ENCODE measurements at regions not wholly inside any gene's neighbourhood (a gene's known extent, or its start where the extent isn't known, plus 50 kb on each side); places are given as distances from the start of the nearest gene placed in this dataset.
"Not testable (repeated sequence)": the region's sequence is repeated elsewhere in the genome, so short reads cannot be mapped to it uniquely, and the experiment has no call there.

- CTCF ChIA-PET = no interaction called here
- H3K4me3 Mint-ChIP-seq = no peak overlapping the region
Measured at GRCh38 chr2:195438692-195439091, 218.3 kb upstream of the SLC39A10 start.

GRCh38 chr2:195437521-195437920, 219.5 kb upstream of the SLC39A10 start:
- Mint-ChIP-seq H3K9me3 (peaks cover 7 to 27% (median 19%) of the 10 kb centered on the region in 3 donors), H3K27ac (no peak overlapping the region), H3K4me3 (no peak overlapping the region), H3K4me1 (no peaks in the 10 kb centered on the region), H3K36me3 (peaks cover 18% of the 10 kb centered on the region), H3K27me3 (no peaks in the 10 kb centered on the region)
- no peaks in the 10 kb centered on the region for H3K36me3 ChIP-seq (ENCODE audit: control insufficient read depth in 2 of 2, extremely low read depth in 1 of 2, insufficient read depth in 1 of 2, low read length in 1 of 2)
- H3K27me3 ChIP-seq (replicated peaks in 1 of 2; ENCODE audit: control insufficient read depth in 2 of 2, extremely low read depth in 1 of 2, insufficient read depth in 2 of 2, low read length in 1 of 2) = peaks cover 0 to 8% of the 10 kb centered on the region in 2 experiments
- POLR2A ChIA-PET = interaction anchor here in 1 of 2 donors (0.7 kb wide), 1 partner anchor 47 kb away, joined by 7 read pairs; no protein-coding TSS in a partner anchor
- CTCF ChIA-PET = no interaction called here
- no peaks in the 10 kb centered on the region for H3K4me1 ChIP-seq (ENCODE audit: control insufficient read depth in 1 of 2, extremely low read depth in 1 of 2, insufficient read depth in 2 of 2, low read length in 2 of 2)
- 98% methylated on average over 13 of the region's 18 CpGs for WGBS (ENCODE audit: insufficient coverage)
- no peak overlapping the region for H3K27ac ChIP-seq (ENCODE audit: low read length)
- H3K4me3 ChIP-seq (ENCODE audit: control insufficient read depth in 1 of 2, extremely low read depth in 1 of 2, low read length in 1 of 2) = no peak overlapping the region
- ATAC-seq (replicated peaks in 1 of 4) = no peak
- DNase-seq = no peak
- peaks cover 4% of the 10 kb centered on the region for H3K9me3 ChIP-seq

More at GRCh38 chr2:195438692-195439091, 218.3 kb upstream of the SLC39A10 start:
- Mint-ChIP-seq H3K27ac (no peak overlapping the region), H3K27me3 (no peaks in the 10 kb centered on the region), H3K4me1 (no peaks in the 10 kb centered on the region), H3K36me3 (peaks cover 22% of the 10 kb centered on the region), H3K9me3 (peaks cover 13 to 30% (median 24%) of the 10 kb centered on the region in 3 donors)
- 96% methylated on average over 4 of the region's 7 CpGs for WGBS (ENCODE audit: insufficient coverage)
- Histone ChIP-seq H3K27ac (ENCODE audit: low read length) (no peak overlapping the region), H3K4me3 (ENCODE audit: control insufficient read depth in 1 of 2, extremely low read depth in 1 of 2, low read length in 1 of 2) (no peak overlapping the region), H3K27me3 (replicated peaks in 1 of 2; ENCODE audit: control insufficient read depth in 2 of 2, extremely low read depth in 1 of 2, insufficient read depth in 2 of 2, low read length in 1 of 2) (peaks cover 0 to 8% of the 10 kb centered on the region in 2 experiments), H3K9me3 (peaks cover 4% of the 10 kb centered on the region), H3K36me3 (ENCODE audit: control insufficient read depth in 2 of 2, extremely low read depth in 1 of 2, insufficient read depth in 1 of 2, low read length in 1 of 2) (no peaks in the 10 kb centered on the region), H3K4me1 (ENCODE audit: control insufficient read depth in 1 of 2, extremely low read depth in 1 of 2, insufficient read depth in 2 of 2, low read length in 2 of 2) (no peaks in the 10 kb centered on the region)
- DNase-seq = no peak
- POLR2A ChIA-PET = no interaction called here
- no peak for ATAC-seq (replicated peaks in 1 of 4)

DNA sequence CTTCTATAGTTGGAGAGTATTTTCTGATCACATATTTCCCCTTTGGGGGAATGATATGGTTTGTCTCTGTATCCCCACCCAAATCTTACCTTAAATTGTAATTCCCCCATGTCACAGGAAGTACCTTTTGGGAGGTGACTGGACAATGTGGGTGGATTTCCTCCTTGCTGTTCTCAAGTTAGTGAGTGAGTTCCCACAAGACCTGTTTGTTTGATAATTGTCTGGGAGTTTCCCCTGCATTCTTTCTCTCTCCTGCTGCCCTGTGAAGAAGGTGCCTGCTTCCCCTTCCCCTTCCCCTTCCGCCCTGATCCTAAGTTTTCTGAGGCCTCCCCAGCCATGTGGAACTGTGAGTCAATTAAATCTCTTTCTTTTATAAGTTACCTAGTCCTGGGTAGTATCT, 222.7 kb upstream of the SLC39A10 start:
- no peak overlapping the region for H3K4me3 ChIP-seq (ENCODE audit: control insufficient read depth in 1 of 2, extremely low read depth in 1 of 2, low read length in 1 of 2)
- WGBS (ENCODE audit: insufficient coverage) = no CpG with 5 or more reads among the region's 1 CpG
- no peaks in the 10 kb centered on the region for H3K4me1 Mint-ChIP-seq

DNA sequence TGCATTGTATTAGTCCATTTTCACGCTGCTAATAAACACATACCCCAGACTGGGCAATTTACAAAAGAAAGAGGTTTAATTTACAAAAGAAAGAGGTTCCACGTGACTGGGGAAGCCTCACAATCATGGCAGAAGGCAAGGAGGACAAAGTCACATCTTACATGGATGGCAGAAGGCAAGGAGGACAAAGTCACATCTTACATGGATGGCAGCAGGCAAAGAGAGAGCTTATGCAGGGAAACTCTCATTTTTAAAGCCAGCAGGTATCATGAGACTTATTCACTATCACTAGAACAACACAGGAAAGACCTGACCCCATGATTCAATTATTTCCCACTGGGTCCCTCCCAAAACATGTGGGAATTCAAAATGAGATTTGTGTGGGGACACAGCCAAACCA, 223.3 kb upstream of the SLC39A10 start:
- H3K27ac Mint-ChIP-seq; H3K4me1 Mint-ChIP-seq; H3K4me3 Mint-ChIP-seq; H3K27me3 Mint-ChIP-seq; POLR2A ChIA-PET; H3K9me3 ChIP-seq; H3K27me3 ChIP-seq (replicated peaks in 1 of 2; ENCODE audit: control insufficient read depth in 2 of 2, extremely low read depth in 1 of 2, insufficient read depth in 2 of 2, low read length in 1 of 2); H3K4me3 ChIP-seq (ENCODE audit: control insufficient read depth in 1 of 2, extremely low read depth in 1 of 2, low read length in 1 of 2); H3K36me3 ChIP-seq (ENCODE audit: control insufficient read depth in 2 of 2, extremely low read depth in 1 of 2, insufficient read depth in 1 of 2, low read length in 1 of 2); ATAC-seq (replicated peaks in 1 of 4); CTCF ChIA-PET; DNase-seq; H3K27ac ChIP-seq (ENCODE audit: low read length); H3K36me3 Mint-ChIP-seq; H3K4me1 ChIP-seq (ENCODE audit: control insufficient read depth in 1 of 2, extremely low read depth in 1 of 2, insufficient read depth in 2 of 2, low read length in 2 of 2); H3K9me3 Mint-ChIP-seq: not testable (repeated sequence)
- WGBS (ENCODE audit: insufficient coverage) = no CpG with 5 or more reads among the region's 2 CpGs

More for the DNA sequence above, 222.7 kb upstream of the SLC39A10 start:
- no peak for ATAC-seq (replicated peaks in 1 of 4)
- ChIA-PET POLR2A (no interaction called here), CTCF (no interaction called here)
- Histone ChIP-seq H3K9me3 (no peaks in the 10 kb centered on the region), H3K4me1 (ENCODE audit: control insufficient read depth in 1 of 2, extremely low read depth in 1 of 2, insufficient read depth in 2 of 2, low read length in 2 of 2) (no peaks in the 10 kb centered on the region), H3K36me3 (ENCODE audit: control insufficient read depth in 2 of 2, extremely low read depth in 1 of 2, insufficient read depth in 1 of 2, low read length in 1 of 2) (no peaks in the 10 kb centered on the region), H3K27ac (ENCODE audit: low read length) (no peak overlapping the region), H3K27me3 (replicated peaks in 1 of 2; ENCODE audit: control insufficient read depth in 2 of 2, extremely low read depth in 1 of 2, insufficient read depth in 2 of 2, low read length in 1 of 2) (no peaks in the 10 kb centered on the region)
- peaks cover 3% of the 10 kb centered on the region for H3K36me3 Mint-ChIP-seq
- no peak for DNase-seq
- H3K9me3 Mint-ChIP-seq = peaks cover 0 to 8% (median 4%) of the 10 kb centered on the region in 3 donors
- no peak overlapping the region for H3K4me3 Mint-ChIP-seq
- H3K27ac Mint-ChIP-seq = no peak overlapping the region
- no peaks in the 10 kb centered on the region for H3K27me3 Mint-ChIP-seq

DNA sequence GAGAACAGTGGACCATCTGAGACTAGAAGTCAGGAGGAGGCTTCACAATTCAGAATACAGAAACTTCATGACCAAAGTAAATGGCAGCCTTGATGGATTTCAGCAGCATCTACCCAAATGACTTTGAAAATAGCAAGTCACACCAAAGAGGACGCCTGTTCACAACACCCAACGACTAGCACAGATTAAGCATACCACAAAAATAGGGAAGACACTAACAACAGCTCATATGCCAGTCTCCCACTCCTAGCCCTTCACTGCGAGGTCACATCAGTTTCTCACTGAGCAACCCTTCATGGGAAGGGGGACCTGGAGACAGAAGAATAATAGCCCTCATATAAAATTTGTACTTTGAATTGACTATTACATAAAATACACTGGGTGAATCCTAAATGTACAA, 228.4 kb upstream of the SLC39A10 start:
- no peak overlapping the region for H3K27ac ChIP-seq (ENCODE audit: low read length)
- no peaks in the 10 kb centered on the region for H3K9me3 ChIP-seq
- H3K4me3 ChIP-seq (ENCODE audit: control insufficient read depth in 1 of 2, extremely low read depth in 1 of 2, low read length in 1 of 2) = no peak overlapping the region
- H3K4me1 ChIP-seq (ENCODE audit: control insufficient read depth in 1 of 2, extremely low read depth in 1 of 2, insufficient read depth in 2 of 2, low read length in 2 of 2) = no peaks in the 10 kb centered on the region
- WGBS (ENCODE audit: insufficient coverage) = 73% methylated on average over 2 of the region's 3 CpGs
- H3K27me3 ChIP-seq (replicated peaks in 1 of 2; ENCODE audit: control insufficient read depth in 2 of 2, extremely low read depth in 1 of 2, insufficient read depth in 2 of 2, low read length in 1 of 2) = no peaks in the 10 kb centered on the region
- H3K36me3 ChIP-seq (ENCODE audit: control insufficient read depth in 2 of 2, extremely low read depth in 1 of 2, insufficient read depth in 1 of 2, low read length in 1 of 2) = no peaks in the 10 kb centered on the region
- peaks cover 0 to 2% (median 0%) of the 10 kb centered on the region in 3 donors for H3K9me3 Mint-ChIP-seq
- ChIA-PET CTCF (interaction anchor here in 1 of 2 donors (0.6 kb wide), 1 partner anchor 9 kb away, joined by 3 read pairs; no protein-coding TSS in a partner anchor), POLR2A (no interaction called here)
- DNase-seq (no peak), ATAC-seq (replicated peaks in 1 of 4) (no peak)
- no peaks in the 10 kb centered on the region for H3K4me1 Mint-ChIP-seq
- H3K4me3 Mint-ChIP-seq = no peak overlapping the region
- H3K36me3 Mint-ChIP-seq = no peaks in the 10 kb centered on the region
- H3K27ac Mint-ChIP-seq = no peak overlapping the region
- H3K27me3 Mint-ChIP-seq = no peaks in the 10 kb centered on the region

- no peaks in the 10 kb centered on the region for H3K4me1 ChIP-seq (ENCODE audit: control insufficient read depth in 1 of 2, extremely low read depth in 1 of 2, insufficient read depth in 2 of 2, low read length in 2 of 2)
- ChIA-PET POLR2A (interaction anchor here in 1 of 2 donors (0.5 to 0.6 kb wide), 2 partner anchors 228 to 1486 kb away, joined by 3 to 6 read pairs; no protein-coding TSS in a partner anchor), CTCF (no interaction called here)
- DNase-seq = no peak
- no peak overlapping the region for H3K27ac ChIP-seq (ENCODE audit: low read length)
- Mint-ChIP-seq H3K27ac (no peak overlapping the region), H3K9me3 (no peaks in the 10 kb centered on the region), H3K4me1 (no peaks in the 10 kb centered on the region), H3K4me3 (no peak overlapping the region), H3K36me3 (no peaks in the 10 kb centered on the region), H3K27me3 (no peaks in the 10 kb centered on the region)
- H3K27me3 ChIP-seq (replicated peaks in 1 of 2; ENCODE audit: control insufficient read depth in 2 of 2, extremely low read depth in 1 of 2, insufficient read depth in 2 of 2, low read length in 1 of 2) = no peaks in the 10 kb centered on the region
- no peak overlapping the region for H3K4me3 ChIP-seq (ENCODE audit: control insufficient read depth in 1 of 2, extremely low read depth in 1 of 2, low read length in 1 of 2)
- WGBS (ENCODE audit: insufficient coverage) = no CpG with 5 or more reads among the region's 1 CpG
- ATAC-seq (replicated peaks in 1 of 4) = no peak
- H3K9me3 ChIP-seq = no peaks in the 10 kb centered on the region
- H3K36me3 ChIP-seq (ENCODE audit: control insufficient read depth in 2 of 2, extremely low read depth in 1 of 2, insufficient read depth in 1 of 2, low read length in 1 of 2) = no peaks in the 10 kb centered on the region
Measured at GRCh38 chr2:195425328-195425727, 231.7 kb upstream of the SLC39A10 start.

DNA sequence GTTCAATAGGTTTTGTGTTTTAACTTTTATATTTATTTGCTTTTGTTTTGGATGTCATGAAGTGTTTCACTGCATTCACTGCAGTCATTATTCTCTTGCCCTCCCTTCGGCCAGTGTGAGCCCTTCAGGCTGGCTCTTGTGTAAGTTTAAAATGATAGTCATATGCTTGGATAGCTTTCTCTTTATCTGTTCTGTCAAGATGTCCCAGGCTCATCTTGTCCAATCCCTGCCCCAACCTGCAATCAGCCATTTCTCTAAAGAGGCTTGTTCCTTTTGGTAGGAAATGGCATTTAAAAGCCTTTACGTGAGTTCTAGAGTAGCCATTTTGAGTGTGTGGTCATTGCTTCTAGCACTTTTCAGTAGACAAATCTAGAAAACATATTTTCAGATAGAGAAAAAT, 238.0 kb upstream of the SLC39A10 start:
- H3K27me3 Mint-ChIP-seq = no peaks in the 10 kb centered on the region
- no peaks in the 10 kb centered on the region for H3K36me3 Mint-ChIP-seq
- Histone ChIP-seq H3K36me3 (ENCODE audit: control insufficient read depth in 2 of 2, extremely low read depth in 1 of 2, insufficient read depth in 1 of 2, low read length in 1 of 2) (no peaks in the 10 kb centered on the region), H3K9me3 (no peaks in the 10 kb centered on the region), H3K4me1 (ENCODE audit: control insufficient read depth in 1 of 2, extremely low read depth in 1 of 2, insufficient read depth in 2 of 2, low read length in 2 of 2) (no peaks in the 10 kb centered on the region), H3K27me3 (replicated peaks in 1 of 2; ENCODE audit: control insufficient read depth in 2 of 2, extremely low read depth in 1 of 2, insufficient read depth in 2 of 2, low read length in 1 of 2) (no peaks in the 10 kb centered on the region), H3K27ac (ENCODE audit: low read length) (no peak overlapping the region), H3K4me3 (ENCODE audit: control insufficient read depth in 1 of 2, extremely low read depth in 1 of 2, low read length in 1 of 2) (no peak overlapping the region)
- WGBS (ENCODE audit: insufficient coverage) = no CpG with 5 or more reads among the region's 2 CpGs
- ATAC-seq (replicated peaks in 1 of 4) = no peak
- H3K27ac Mint-ChIP-seq = no peak overlapping the region
- H3K4me3 Mint-ChIP-seq = no peak overlapping the region
- H3K4me1 Mint-ChIP-seq = peaks cover 0 to 5% (median 1%) of the 10 kb centered on the region in 3 donors
- POLR2A ChIA-PET = interaction anchor here in 1 of 2 donors (0.6 kb wide), 1 partner anchor 333 kb away, joined by 3 read pairs; no protein-coding TSS in a partner anchor
- peaks cover 0 to 3% (median 0%) of the 10 kb centered on the region in 3 donors for H3K9me3 Mint-ChIP-seq
- no peak for DNase-seq
- CTCF ChIA-PET = interaction anchor here in 1 of 2 donors (0.6 kb wide), 1 partner anchor 137 kb away, joined by 3 read pairs; no protein-coding TSS in a partner anchor

Data from T-cell (primary cell).